Colonic mucosa (tissue), 4 donors: ENCODE measurements at regions not wholly inside any gene's neighbourhood (a gene's known extent, or its start where the extent isn't known, plus 50 kb on each side); places are given as distances from the start of the nearest gene placed in this dataset.

Source experiments
- DNase-seq: peaks from one replicate; pipeline ENCODE4 v3.0.0-alpha.2; 2020
- H3K27ac ChIP-seq: fragments of 200-600 bp; one replicate; pipeline ENCODE4 v1.8.0; 2021
- H3K27me3 ChIP-seq: fragments of 200-600 bp; one replicate; pipeline ENCODE4 v1.8.0; 2021
- H3K36me3 ChIP-seq: fragments of 200-600 bp; one replicate; pipeline ENCODE4 v1.8.0; 2021
- H3K4me1 ChIP-seq: fragments of 200-600 bp; one replicate; pipeline ENCODE4 v1.8.0; 2021; ENCODE audit warnings: mild to moderate bottlenecking
- H3K4me3 ChIP-seq: fragments of 200-600 bp; one replicate; pipeline ENCODE4 v1.8.0; 2021
- H3K9ac ChIP-seq, 2 donors: one replicate each; pipeline ENCODE4 v1.7.0; 2013; ENCODE audit warnings: control low read depth in 2 of 2, low read depth in 2 of 2, low read length in 2 of 2
- H3K9me3 ChIP-seq: fragments of 200-600 bp; one replicate; pipeline ENCODE4 v1.8.0; 2021
- intact Hi-C: fragments of 100-400 bp; cut with DNase I; formaldehyde crosslinking; loops from one replicate; pipeline ENCODE4 v1.14.1; 2022
- TF ChIP-seq, protein P1 (sequence below): fragments of 200-600 bp; IDR thresholded peaks from one replicate; pipeline ENCODE4 v1.8.0; 2022; ENCODE audit warnings: antibody characterized with exemption, mild to moderate bottlenecking
- donor health status: healthy.
- donor health status: DM: no; HTN: no; CAD: no.
- donor health status: DM: no; HTN: no; CAD: no.

- Histone ChIP-seq H3K4me3 (no peak overlapping the region), H3K27ac (no peak overlapping the region), H3K9ac (no peak overlapping the region), H3K9me3 (no peaks in the 10 kb centered on the region), H3K36me3 (no peaks in the 10 kb centered on the region), H3K27me3 (no peaks in the 10 kb centered on the region), H3K4me1 (no peaks in the 10 kb centered on the region)
- intact Hi-C loops, result no loop called here
- TF ChIP-seq, protein P1, sequence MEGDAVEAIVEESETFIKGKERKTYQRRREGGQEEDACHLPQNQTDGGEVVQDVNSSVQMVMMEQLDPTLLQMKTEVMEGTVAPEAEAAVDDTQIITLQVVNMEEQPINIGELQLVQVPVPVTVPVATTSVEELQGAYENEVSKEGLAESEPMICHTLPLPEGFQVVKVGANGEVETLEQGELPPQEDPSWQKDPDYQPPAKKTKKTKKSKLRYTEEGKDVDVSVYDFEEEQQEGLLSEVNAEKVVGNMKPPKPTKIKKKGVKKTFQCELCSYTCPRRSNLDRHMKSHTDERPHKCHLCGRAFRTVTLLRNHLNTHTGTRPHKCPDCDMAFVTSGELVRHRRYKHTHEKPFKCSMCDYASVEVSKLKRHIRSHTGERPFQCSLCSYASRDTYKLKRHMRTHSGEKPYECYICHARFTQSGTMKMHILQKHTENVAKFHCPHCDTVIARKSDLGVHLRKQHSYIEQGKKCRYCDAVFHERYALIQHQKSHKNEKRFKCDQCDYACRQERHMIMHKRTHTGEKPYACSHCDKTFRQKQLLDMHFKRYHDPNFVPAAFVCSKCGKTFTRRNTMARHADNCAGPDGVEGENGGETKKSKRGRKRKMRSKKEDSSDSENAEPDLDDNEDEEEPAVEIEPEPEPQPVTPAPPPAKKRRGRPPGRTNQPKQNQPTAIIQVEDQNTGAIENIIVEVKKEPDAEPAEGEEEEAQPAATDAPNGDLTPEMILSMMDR, result no peak
- no peak for DNase-seq
Measured at GRCh38 chr10:21257191-21257590, 268.3 kb downstream of the SKIDA1 start.

GRCh38 chr10:21249435-21249834 lies 276.0 kb downstream of the SKIDA1 start:
- Histone ChIP-seq H3K4me1 (no peaks in the 10 kb centered on the region), H3K36me3 (no peaks in the 10 kb centered on the region), H3K27ac (no peak overlapping the region), H3K27me3 (no peaks in the 10 kb centered on the region), H3K9ac (no peak overlapping the region), H3K9me3 (no peaks in the 10 kb centered on the region), H3K4me3 (no peak overlapping the region)
- no peak for DNase-seq
- TF ChIP-seq, protein P1, result no peak
- intact Hi-C loops, result no loop called here

DNA sequence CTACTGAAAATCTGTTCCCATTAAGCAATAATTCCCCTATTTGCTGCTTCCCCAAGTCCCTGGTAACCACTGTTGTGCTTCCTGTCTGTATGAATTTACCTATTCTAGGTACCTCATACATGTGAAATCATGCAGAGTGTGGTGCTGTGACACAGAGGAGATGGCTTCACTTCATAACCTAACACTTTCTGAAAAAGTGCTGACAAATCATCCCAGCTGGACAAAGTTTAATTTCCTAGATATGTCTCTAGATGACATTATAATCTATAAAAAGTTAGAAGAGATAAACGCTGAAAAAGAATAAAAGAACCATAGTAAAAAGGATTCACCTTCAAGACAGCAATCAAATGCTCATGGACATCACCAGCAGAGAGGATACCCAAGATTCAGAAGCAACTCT lies 277.9 kb downstream of the SKIDA1 start:
- Histone ChIP-seq H3K36me3 (no peaks in the 10 kb centered on the region), H3K27ac (no peak overlapping the region), H3K9ac (no peak overlapping the region), H3K9me3 (no peaks in the 10 kb centered on the region), H3K27me3 (no peaks in the 10 kb centered on the region), H3K4me3 (no peak overlapping the region), H3K4me1 (no peaks in the 10 kb centered on the region)
- TF ChIP-seq, protein P1, result no peak
- no peak for DNase-seq
- intact Hi-C loops, result no loop called here

- intact Hi-C loops, result no loop called here
- Histone ChIP-seq H3K4me1 (no peaks in the 10 kb centered on the region), H3K9ac (no peak overlapping the region), H3K27ac (no peak overlapping the region), H3K27me3 (no peaks in the 10 kb centered on the region), H3K36me3 (no peaks in the 10 kb centered on the region), H3K4me3 (no peak overlapping the region), H3K9me3 (no peaks in the 10 kb centered on the region)
- TF ChIP-seq, protein P1, result no peak
- no peak for DNase-seq
Measured at GRCh38 chr10:21246178-21246577, 279.3 kb downstream of the SKIDA1 start.

- no peaks in the 10 kb centered on the region for H3K4me1 ChIP-seq
- H3K9me3 ChIP-seq, result no peaks in the 10 kb centered on the region
- H3K27ac ChIP-seq, result no peak overlapping the region
- no peak overlapping the region for H3K4me3 ChIP-seq
- H3K9ac ChIP-seq, result no peak overlapping the region
- H3K36me3 ChIP-seq, result no peaks in the 10 kb centered on the region
- TF ChIP-seq, protein P1, result no peak
- DNase-seq, result no peak
- no peaks in the 10 kb centered on the region for H3K27me3 ChIP-seq
- intact Hi-C loops, result no loop called here
Measured at GRCh38 chr10:21243748-21244257, 281.7 kb downstream of the SKIDA1 start.
